Choroid plexus epithelial cell (primary cell): ENCODE measurements at regions not wholly inside any gene's neighbourhood (a gene's known extent, or its start where the extent isn't known, plus 50 kb on each side); places are given as distances from the start of the nearest gene placed in this dataset.

ENCODE experiments used
- DNase-seq: peaks from one replicate; pipeline ENCODE4 v3.0.0-alpha.2; 2010; ENCODE audit warnings: low read depth
- H3K4me3 ChIP-seq: 2 replicates; pipeline ENCODE4 v1.5.1; 2011; ENCODE audit warnings: low read depth, mild to moderate bottlenecking, control low read depth, low read length, moderate library complexity
- CTCF ChIP-seq: conservative IDR thresholded peaks from 2 replicates; pipeline ENCODE4 v1.5.1; 2011; ENCODE audit warnings: low read depth, mild to moderate bottlenecking, control low read depth, inconsistent platforms, low read length, moderate library complexity

DNA sequence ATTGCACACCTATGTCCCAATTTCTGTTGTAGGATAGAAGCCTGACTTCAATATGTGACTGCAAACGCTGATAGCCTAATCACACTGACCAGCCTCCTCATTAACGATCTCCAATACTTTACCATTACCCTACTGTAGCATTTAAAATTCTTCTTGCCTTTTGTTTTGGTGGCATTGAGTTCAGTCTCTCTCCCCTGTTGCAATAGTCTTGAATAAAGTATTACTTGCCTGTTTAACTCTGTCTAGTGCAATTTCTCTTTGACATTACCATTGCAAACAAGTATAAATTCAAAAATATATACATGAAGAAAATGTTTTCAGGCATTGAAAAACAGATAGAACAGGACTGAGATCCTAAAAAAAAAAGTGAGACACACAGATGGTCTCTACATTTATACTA lies 649.1 kb upstream of the B3GAT1 start:
- TF ChIP-seq CTCF = no peak
- DNase-seq = no peak
- no peak overlapping the region for H3K4me3 ChIP-seq

- H3K4me3 ChIP-seq = no peak overlapping the region
- TF ChIP-seq CTCF = no peak
- no peak for DNase-seq
These were observed 634.9 kb upstream of the B3GAT1 start for GRCh38 chr11:135046986-135047385.

GRCh38 chr11:135046556-135046955 lies 634.5 kb upstream of the B3GAT1 start:
- DNase-seq = no peak
- no peak overlapping the region for H3K4me3 ChIP-seq
- no peak for TF ChIP-seq CTCF

- no peak for DNase-seq
These were observed 631.4 kb upstream of the B3GAT1 start for GRCh38 chr11:135043434-135043833.

GRCh38 chr11:135037828-135038227 lies 625.8 kb upstream of the B3GAT1 start:
- no peak for DNase-seq
- H3K4me3 ChIP-seq = no peak overlapping the region
- TF ChIP-seq CTCF = no peak

More at GRCh38 chr11:135043434-135043833, 631.4 kb upstream of the B3GAT1 start:
- H3K4me3 ChIP-seq = no peak overlapping the region
- no peak for TF ChIP-seq CTCF

DNA sequence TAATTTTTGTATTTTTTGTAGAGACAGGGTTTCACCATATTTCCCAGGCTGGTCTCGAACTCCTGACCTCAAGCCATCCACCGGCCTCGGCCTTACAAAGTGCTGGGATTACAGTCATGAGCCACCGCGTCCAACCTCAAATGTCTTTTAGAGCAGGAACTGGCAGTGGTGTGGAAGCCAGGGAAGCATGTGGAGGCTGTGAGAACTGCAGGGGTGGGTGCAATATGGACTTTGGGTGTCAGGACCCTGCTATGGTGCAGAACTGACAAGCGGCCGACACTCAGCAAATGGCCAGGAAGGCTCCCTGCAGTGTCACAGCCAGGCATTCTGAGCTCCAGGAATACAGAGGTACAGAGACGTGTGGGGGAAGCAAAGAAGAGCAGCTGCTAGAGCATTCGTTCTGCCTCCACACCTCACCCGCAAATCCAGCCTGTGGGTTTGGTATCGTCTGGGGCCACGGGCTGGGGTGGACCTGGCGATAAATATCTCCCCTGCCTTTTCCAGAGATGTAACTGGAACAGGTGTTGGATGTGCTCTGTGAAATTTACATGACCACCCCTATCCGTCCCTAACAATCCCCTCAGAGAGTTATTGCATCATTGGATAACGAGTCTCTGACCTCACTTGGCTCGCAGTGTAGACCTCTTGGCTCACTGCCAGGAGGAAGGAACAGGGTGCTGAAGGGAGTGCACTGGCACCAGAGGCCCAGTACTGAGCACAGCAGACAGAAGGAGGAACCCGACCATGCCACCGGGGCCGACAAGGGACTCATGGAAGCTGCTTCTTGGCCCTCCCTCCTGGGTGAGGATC lies 624.7 kb upstream of the B3GAT1 start:
- H3K4me3 ChIP-seq = no peak overlapping the region
- TF ChIP-seq CTCF = no peak
- DNase-seq = no peak

DNA sequence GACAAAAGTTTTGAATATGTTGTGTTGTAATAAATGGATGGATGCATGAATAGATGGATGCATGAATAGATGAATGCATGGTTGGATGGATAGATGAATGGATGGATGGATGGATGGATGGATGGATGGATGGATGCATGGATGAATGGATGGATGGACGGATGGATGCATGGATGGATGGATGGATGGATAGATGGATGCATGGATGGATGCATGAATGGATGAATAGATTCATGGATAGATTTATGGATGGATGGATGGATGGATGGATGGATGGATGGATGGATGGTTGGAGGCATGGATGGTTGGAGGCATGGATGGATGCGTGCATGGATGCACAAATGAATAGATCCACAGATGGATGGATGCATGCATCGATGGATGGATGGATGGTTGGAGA lies 623.2 kb upstream of the B3GAT1 start:
- H3K4me3 ChIP-seq = no peak overlapping the region
- no peak for TF ChIP-seq CTCF
- DNase-seq = no peak
